IPS DF 4.7 (cell line): ENCODE measurements at regions not wholly inside any gene's neighbourhood (a gene's known extent, or its start where the extent isn't known, plus 50 kb on each side); places are given as distances from the start of the nearest gene placed in this dataset.

Experiments used
- DNase-seq: peaks from one replicate; pipeline ENCODE4 v3.0.0-alpha.2; 2013; ENCODE audit warnings: low spot score; ENCODE audit errors: extremely low read depth

GRCh38 chr18:56545464-56545863 is 92.9 kb downstream of the TXNL1 start:
- no peak for DNase-seq

GRCh38 chr18:56542476-56542875 is 95.9 kb downstream of the TXNL1 start:
- no peak for DNase-seq

- no peak for DNase-seq
These were observed 96.6 kb downstream of the TXNL1 start for GRCh38 chr18:56541793-56542192.

DNA sequence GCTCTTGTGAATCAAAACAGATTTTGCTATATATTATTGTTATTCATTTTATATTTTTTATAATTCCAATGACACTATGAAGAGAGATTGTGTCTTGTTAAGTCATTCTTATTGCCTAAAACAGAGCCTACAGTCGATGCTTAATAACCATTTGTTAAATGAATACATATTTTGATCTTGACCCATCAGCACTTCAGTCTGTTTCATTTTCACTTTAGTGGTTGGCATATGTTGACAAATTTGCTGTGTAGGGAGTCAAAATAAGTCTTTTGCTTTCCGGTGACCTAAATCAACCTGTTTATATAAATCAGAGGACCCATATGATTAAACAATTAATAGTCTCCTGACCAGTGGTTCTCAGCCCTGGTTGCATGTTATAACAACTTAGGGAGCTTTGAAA is 97.1 kb downstream of the TXNL1 start:
- no peak for DNase-seq

DNA sequence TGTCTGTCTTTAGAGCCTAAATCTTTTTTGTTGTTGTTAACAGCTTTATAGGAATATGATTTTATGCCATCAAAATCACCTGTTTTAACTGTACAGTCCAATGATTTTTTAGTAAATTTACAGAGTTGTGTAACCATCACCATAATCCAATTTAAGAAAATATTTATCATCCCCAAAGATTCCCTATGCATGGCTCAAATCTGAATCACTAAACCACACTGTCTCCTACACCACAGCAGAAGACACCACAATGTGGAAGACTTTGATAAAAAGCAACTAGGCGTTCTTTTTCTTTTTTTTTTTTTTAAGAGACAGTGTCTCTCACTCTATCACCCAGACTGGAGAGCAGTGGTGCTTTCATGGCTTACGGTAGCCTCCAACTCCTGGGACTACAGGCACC is 99.6 kb downstream of the TXNL1 start:
- DNase-seq = no peak

- no peak for DNase-seq
These were observed 106.1 kb downstream of the TXNL1 start for GRCh38 chr18:56532176-56532840.

GRCh38 chr18:56522816-56523215 is 115.6 kb downstream of the TXNL1 start:
- no peak for DNase-seq

DNA sequence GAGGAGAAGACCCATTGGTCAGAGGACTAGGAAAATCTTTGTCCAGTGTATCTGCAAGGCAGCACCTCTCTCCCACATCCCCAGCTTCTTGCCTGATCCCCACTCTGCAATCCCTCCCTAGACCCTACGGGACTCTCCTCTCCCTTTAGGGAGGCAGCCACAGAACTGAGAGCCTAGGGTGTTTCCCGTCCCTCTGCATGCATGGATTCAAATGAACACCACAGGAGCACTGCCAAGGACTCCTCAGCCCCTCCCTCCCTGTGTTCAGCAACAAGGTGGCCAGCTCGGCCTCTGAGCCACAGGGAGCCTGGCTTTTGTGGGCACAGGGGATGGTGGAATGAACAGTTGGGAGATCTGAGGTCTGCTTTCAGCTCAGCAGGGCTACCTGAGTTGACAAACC is 117.1 kb downstream of the TXNL1 start:
- DNase-seq = no peak

DNA sequence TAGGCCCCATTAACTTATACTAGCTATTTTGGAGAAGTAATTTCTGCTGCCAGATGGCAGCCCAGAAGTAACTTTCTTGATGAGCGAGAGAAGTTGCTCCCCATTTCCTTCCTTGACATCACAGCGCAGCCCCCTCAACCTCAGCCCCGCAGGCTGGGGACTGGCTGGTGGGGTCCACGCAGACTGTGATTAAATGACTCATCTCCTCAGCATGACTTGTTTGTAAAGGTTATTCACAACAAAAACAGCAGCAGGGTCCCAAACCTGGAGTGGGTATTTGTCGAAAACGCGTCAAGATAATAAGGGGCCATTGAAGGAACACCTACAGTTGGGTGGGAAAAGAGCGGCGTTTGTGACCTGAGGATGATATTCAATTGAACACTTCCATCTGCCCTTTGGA is 120.6 kb downstream of the TXNL1 start:
- no peak for DNase-seq

- no peak for DNase-seq
These were observed 121.2 kb downstream of the TXNL1 start for GRCh38 chr18:56517196-56517595.

GRCh38 chr18:56516789-56517188 is 121.6 kb downstream of the TXNL1 start:
- DNase-seq = no peak

DNA sequence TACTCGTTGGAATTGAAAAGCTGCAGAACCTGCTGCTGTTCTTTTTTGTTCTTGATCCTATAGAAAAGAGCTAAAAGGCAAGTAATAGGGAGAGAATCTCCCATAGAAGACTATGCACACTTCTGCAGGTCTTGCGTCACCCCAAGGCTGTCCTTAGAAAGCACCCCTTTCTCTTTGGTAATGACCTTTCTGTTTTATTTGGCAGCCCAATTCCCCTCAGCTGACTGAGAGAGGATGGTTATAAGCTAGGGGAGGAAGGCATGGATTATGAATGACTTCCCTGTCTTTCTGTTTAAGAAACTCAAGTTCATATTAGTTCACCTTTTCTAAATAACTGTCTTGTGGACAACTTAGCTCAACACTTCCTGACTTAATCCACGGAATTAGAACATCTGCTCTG is 122.9 kb downstream of the TXNL1 start:
- no peak for DNase-seq

DNA sequence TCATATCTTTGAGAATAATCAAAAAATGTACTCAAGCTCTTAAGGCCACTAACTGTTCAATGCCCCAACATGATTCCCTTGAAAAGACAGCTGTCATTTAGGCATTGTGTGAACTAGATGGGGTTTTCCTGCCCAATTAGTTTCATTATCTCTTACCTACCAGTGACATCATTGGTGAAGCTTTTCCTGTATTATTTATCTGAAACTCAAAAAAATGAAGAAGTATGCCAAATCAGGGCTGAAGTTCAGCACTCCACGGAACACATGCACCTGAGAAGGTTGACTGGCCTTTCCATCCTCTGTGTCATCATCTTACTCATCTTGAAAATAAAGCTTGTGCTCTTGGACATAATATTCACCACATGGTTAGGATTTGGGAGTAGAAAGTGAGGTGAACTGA is 126.4 kb downstream of the TXNL1 start:
- no peak for DNase-seq

DNA sequence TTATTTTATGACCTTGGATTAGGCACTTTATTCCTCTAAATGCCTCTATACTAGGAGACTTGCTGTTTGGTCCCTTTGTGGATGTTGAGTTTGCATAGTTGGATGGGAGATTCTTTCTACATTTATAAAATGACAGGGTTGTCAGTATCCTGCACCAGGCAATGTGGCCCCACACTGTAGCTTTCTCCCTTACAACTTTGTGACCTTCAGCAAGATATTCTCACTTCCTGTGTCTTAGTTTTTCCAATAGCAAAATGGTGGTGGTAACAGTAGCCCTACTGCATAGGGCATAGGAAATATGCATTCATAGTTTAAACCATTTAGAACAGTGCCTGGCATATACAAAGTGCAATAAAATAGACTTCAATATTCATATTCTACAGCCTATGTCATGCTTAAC is 128.3 kb downstream of the TXNL1 start:
- DNase-seq = no peak

GRCh38 chr18:56509656-56510055 is 128.7 kb downstream of the TXNL1 start:
- DNase-seq = no peak

DNA sequence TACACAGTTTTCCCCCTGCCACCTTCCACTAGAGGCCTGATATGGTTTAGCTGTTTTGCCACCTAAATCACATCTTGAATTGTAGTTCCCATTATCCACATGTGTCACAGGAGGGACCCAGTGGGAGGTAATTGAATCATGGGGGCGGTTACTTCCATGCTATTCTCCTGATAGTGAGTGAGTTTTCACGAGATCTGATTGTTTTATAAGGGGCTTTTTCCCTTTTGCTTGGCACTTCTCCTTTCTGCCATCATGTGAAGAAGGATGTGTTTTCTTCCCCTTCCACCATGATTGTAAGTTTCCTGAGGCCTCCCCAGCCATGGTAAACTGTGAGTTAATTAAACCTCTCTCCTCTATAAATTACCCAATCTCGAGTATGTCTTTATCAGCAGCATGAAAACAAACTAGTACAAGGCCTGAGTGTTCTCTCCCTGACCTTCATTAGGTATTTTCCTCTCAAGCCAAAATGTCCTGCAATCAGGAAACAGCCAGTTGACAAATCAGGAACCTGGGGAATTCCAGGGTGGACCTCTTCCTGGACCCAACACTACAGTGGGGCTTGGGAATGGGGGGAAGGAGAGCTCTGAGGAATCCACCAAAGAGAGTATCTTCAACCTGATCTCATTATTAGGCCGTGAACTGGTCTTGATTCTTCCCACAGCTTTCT is 129.9 kb downstream of the TXNL1 start:
- no peak for DNase-seq

DNA sequence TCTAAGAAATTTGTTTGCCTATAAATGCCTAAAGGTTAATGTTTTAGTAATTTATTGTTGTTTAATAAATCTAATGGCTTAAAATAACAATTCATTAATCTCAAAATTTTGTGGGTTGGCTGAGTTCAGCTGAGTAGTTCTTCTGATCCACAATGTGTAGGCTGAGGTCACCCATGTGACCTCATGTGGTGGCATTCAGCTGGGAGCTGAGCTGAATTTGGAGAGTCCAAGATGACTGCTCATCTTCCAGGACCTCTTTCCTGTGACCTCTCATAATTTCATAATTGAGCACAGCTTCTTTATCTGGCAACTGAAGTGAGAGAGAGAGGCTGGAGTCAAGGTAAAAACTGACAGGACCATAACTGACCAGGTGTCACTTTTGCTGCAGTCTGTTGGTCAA is 132.4 kb downstream of the TXNL1 start:
- DNase-seq = no peak

DNA sequence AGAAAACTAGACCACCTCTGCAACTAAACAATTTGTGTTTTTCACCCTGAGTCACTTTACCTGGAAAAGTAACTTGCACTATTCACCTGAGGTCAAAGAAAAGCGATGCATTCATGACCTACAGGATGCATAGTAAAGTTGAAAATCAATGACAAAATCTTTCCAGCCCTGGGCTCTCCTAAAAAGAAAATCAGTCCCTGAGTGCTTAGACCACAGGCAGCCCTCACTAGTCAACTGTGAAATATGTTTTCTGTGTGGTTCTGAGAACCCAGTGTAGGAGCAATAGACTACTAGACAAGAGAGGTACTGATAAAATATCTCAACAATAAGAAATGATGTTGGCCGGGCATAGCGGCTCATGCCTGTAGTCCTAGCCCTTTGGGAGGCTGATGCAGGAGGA is 133.1 kb downstream of the TXNL1 start:
- no peak for DNase-seq

DNA sequence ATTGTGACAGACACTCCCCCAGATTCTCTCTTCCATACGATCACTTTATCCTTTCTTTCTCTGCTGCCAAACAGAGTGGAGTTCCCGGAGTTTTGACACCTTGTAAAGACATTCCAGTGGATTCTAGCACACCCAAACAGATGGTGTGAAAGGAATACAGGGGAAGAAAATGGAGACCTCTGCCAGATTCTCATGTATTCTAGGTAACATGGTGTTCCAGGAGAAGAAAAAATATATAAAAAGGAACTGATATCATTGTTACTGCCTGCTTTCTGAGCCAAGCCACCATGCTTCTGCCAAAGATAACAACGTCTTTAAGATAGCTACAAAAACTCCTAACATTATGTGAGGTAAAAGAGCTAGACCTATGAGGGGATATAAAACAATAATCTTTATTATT is 136.5 kb downstream of the TXNL1 start:
- no peak for DNase-seq

DNA sequence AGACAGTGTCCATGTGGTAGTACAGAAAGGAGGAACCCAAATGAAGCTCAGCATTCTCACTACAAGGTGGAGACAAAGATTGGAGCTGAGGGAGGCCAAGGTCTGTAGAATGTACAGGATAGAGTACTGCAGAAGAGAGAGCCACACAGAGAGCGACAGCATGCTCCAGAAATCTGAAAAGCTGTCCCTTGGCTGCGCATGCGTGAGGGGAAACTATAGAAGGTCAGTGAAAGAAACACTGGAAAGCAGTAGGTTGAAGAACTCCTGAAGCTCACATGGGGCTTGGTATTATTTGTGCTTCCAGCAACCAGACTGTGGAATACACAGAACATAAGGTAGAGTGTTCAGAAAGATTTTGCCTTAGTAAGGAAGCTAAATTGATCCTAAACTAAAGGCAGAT is 142.5 kb downstream of the TXNL1 start:
- no peak for DNase-seq

DNA sequence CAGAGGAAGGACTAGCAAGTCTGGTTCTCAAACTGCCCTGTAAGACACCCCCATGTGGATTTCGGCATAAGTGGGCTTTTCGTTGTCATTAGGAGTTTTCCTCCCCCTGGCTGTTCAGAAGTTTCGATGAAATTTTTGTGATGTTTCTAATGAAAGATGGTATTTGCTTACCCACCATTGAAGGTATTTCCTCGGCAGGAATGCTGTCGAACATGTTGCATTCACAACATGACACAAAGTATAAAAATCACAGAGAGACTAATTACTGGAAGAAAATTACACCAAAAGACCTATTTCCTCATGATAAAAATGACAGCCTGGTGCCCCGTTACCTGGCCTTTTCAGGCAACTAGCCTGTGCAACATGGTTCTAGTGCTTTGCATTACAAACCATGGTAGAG is 144.9 kb downstream of the TXNL1 start:
- no peak for DNase-seq

- DNase-seq = no peak
These were observed 146.3 kb downstream of the TXNL1 start for GRCh38 chr18:56492136-56492535.

DNA sequence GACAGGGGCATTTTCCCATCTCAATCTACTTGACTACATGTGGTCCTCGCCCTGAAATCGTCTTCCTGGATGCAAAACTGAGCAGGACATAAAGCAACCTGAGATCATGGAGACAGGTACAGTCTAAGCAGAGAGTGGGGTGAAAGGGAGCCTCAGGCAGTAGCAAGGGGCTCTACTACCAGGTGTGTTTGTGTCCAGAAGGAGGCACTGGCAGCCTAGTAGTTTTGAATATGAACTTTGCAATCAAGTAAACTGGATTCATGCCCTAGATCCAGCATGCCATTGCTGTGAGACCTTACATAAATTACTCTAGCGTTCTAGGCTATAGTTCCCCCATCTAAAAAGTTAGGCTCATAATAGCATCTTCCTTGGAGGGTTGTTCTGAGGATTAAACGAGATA is 147.4 kb downstream of the TXNL1 start:
- no peak for DNase-seq
